PC-3 (cell line): ENCODE measurements at regions not wholly inside any gene's neighbourhood (a gene's known extent, or its start where the extent isn't known, plus 50 kb on each side); places are given as distances from the start of the nearest gene placed in this dataset.

Source experiments
- EZH2 ChIP-seq: fragments of 300-600 bp; sonication (generic); IDR thresholded peaks from one replicate; pipeline ENCODE4 v1.6.1; 2017; ENCODE audit warnings: antibody characterized with exemption, mild to moderate bottlenecking, low read length; ENCODE audit not compliant: unreplicated experiment
- TF ChIP-seq, protein P1 (sequence below): fragments of 300-600 bp; sonication (generic); conservative IDR thresholded peaks from 2 replicates; pipeline ENCODE4 v1.5.1; 2017; ENCODE audit warnings: antibody characterized with exemption, low read depth, mild to moderate bottlenecking, low read length

DNA sequence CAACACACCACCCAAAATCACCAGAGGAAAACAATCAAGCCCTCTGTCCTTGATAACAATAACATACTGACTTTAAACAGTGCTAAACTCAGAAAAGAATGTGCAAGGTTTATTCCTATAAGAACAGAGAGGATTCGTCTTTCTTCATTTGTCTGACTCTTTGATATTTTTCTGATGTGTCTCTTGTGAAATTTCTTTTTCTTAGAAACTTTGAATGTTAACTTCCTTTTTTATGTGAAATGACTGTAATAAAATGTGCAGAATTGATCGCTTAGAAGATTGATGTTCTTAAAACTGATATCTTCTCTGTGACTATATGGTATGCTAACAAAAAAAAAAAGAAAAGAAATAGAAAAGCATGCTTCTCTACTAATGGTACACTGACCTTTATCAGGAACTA, 947.4 kb upstream of the CITED2 start:
- TF ChIP-seq, protein P1, sequence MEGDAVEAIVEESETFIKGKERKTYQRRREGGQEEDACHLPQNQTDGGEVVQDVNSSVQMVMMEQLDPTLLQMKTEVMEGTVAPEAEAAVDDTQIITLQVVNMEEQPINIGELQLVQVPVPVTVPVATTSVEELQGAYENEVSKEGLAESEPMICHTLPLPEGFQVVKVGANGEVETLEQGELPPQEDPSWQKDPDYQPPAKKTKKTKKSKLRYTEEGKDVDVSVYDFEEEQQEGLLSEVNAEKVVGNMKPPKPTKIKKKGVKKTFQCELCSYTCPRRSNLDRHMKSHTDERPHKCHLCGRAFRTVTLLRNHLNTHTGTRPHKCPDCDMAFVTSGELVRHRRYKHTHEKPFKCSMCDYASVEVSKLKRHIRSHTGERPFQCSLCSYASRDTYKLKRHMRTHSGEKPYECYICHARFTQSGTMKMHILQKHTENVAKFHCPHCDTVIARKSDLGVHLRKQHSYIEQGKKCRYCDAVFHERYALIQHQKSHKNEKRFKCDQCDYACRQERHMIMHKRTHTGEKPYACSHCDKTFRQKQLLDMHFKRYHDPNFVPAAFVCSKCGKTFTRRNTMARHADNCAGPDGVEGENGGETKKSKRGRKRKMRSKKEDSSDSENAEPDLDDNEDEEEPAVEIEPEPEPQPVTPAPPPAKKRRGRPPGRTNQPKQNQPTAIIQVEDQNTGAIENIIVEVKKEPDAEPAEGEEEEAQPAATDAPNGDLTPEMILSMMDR: no peak
- TF ChIP-seq EZH2: no peak
